Mesothelial cell of epicardium (in vitro differentiated cells): ENCODE measurements at regions not wholly inside any gene's neighbourhood (a gene's known extent, or its start where the extent isn't known, plus 50 kb on each side); places are given as distances from the start of the nearest gene placed in this dataset.

Source experiments
- DNase-seq, 2 experiments: peaks; one replicate each; pipeline ENCODE4 v3.0.0; 2021; ENCODE audit warnings: low spot score in 2 of 2; ENCODE audit not compliant: unreplicated experiment in 2 of 2
- H3K27ac Mint-ChIP-seq: 2 replicates; pipeline ENCODE4 v1.8.0; 2021; ENCODE audit warnings: mixed read lengths
- H3K27me3 Mint-ChIP-seq: 2 replicates; pipeline ENCODE4 v1.8.0; 2021; ENCODE audit warnings: low read depth, mixed read lengths
- H3K36me3 Mint-ChIP-seq: 2 replicates; pipeline ENCODE4 v1.8.0; 2021; ENCODE audit warnings: mixed read lengths
- H3K4me1 Mint-ChIP-seq: 2 replicates; pipeline ENCODE4 v1.8.0; 2021; ENCODE audit warnings: mixed read lengths
- H3K4me3 Mint-ChIP-seq: 2 replicates; pipeline ENCODE4 v1.8.0; 2021; ENCODE audit warnings: mild to moderate bottlenecking, moderate library complexity, mixed read lengths
- H3K9me3 Mint-ChIP-seq: 2 replicates; pipeline ENCODE4 v1.8.0; 2021; ENCODE audit warnings: mixed read lengths
- TF ChIP-seq, protein P1 (sequence below): fragments of 200-600 bp; sonication (generic); IDR thresholded peaks from one replicate; pipeline ENCODE4 v1.5.0; 2021; ENCODE audit warnings: antibody characterized with exemption; ENCODE audit not compliant: unreplicated experiment

DNA sequence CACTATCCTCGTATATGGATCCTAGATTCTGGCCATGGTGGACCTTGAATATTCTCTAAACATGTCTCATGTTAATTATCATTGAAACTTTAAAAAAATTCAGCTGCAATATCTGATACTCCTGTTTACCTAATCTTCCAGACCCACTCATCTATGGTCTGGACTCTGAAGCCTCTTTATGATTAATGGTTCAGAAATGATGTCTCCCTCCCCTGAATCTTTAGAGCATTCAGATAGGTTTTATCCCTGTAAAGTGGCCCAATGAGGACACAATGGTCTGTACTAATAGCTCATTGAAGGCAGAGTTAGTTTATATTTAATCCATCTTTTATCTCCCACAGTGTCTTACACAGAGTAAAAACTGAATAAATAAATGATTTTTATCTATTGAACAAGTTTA is 53.0 kb upstream of the DUSP10 start:
- H3K36me3 Mint-ChIP-seq, result no peaks in the 10 kb centered on the region
- H3K27ac Mint-ChIP-seq, result no peak overlapping the region
- no peak overlapping the region for H3K4me3 Mint-ChIP-seq
- DNase-seq, result no peak
- no peaks in the 10 kb centered on the region for H3K4me1 Mint-ChIP-seq
- peaks cover 14% of the 10 kb centered on the region for H3K9me3 Mint-ChIP-seq
- H3K27me3 Mint-ChIP-seq, result peaks cover 2% of the 10 kb centered on the region
- TF ChIP-seq, protein P1, sequence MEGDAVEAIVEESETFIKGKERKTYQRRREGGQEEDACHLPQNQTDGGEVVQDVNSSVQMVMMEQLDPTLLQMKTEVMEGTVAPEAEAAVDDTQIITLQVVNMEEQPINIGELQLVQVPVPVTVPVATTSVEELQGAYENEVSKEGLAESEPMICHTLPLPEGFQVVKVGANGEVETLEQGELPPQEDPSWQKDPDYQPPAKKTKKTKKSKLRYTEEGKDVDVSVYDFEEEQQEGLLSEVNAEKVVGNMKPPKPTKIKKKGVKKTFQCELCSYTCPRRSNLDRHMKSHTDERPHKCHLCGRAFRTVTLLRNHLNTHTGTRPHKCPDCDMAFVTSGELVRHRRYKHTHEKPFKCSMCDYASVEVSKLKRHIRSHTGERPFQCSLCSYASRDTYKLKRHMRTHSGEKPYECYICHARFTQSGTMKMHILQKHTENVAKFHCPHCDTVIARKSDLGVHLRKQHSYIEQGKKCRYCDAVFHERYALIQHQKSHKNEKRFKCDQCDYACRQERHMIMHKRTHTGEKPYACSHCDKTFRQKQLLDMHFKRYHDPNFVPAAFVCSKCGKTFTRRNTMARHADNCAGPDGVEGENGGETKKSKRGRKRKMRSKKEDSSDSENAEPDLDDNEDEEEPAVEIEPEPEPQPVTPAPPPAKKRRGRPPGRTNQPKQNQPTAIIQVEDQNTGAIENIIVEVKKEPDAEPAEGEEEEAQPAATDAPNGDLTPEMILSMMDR, result no peak

DNA sequence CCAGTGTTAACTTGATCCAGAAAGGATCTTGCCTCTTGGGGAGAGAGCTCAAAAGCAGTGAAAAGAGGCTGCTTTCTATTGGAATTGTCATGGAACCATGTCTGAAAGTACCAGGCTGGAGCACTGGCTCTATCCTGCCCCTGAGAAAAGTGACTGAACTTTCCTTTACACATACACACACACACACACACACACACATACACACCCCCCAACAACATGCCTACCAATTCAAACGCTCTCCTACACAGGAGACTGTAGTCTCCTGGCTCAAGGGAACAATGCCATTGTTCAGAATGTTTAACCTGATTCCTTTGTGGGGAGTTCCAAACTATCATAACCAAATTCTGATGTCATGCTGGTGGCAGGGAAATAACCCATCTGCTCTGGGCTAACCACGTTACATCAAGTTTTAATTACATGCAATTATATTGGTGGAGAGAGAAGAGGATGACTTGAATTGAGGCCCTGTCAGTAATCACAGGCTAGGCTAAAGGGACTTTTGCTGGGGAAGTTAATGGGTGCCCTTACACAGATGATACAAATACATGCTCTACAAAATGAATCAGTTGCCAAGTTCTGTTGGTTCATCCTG is 52.3 kb upstream of the DUSP10 start:
- Mint-ChIP-seq H3K27me3 (peaks cover 2% of the 10 kb centered on the region), H3K9me3 (peaks cover 7% of the 10 kb centered on the region), H3K27ac (no peak overlapping the region), H3K4me1 (no peaks in the 10 kb centered on the region), H3K36me3 (no peaks in the 10 kb centered on the region), H3K4me3 (no peak overlapping the region)
- DNase-seq, result no peak
- TF ChIP-seq, protein P1, result no peak

DNA sequence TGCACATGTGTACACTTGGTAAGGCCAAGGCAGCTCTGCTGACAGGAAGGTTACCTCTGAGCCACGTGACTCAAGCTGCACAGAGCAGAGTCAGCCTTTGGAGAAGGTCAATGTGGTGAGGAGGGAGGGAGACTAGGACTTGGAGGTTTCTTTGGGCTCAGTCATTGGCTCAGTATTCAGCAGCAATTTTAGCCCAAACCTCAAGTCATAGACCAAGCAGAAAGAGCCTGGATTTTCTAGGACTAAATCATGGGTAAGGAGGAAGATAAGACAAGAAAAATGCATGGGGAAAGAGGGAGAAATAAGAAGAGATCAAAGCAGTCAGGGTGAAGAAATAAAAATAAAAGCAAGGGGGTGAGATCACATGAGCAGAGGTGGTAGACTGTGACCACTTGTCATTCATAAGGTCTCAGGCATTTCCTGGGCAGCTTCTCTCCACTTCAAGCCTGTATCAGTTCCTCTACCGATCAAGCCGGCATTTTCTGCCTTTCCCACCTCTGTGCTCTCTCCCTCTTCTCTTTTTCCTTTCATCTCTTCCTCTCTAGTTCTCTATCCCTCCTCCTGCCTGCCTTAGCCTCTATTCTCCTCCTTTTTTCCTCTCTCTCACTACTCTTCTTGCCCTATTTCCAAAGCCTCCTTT is 51.7 kb upstream of the DUSP10 start:
- Mint-ChIP-seq H3K4me3 (no peak overlapping the region), H3K9me3 (peaks cover 6% of the 10 kb centered on the region), H3K4me1 (no peaks in the 10 kb centered on the region), H3K27ac (no peak overlapping the region), H3K36me3 (no peaks in the 10 kb centered on the region), H3K27me3 (peaks cover 2% of the 10 kb centered on the region)
- DNase-seq, result no peak
- TF ChIP-seq, protein P1, result no peak

DNA sequence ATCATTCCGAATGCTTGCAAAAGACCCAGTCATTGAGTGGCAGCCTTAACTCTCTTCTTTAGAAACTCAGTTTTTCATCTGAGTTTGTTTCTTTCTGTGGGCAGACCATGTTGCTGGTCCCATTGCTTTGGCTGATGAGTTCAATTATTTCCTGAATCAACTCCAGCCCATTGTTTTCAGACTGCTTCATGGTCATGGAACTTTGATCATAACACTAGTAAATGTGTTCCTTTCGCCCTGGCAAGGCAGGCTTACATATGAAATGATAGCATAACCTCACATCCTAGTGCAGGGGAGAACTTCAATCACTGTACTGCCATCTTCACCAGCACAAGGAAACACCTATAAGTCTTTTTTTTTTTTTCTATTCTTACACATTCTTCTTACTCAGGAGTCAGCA is 50.0 kb upstream of the DUSP10 start:
- H3K27me3 Mint-ChIP-seq, result peaks cover 2% of the 10 kb centered on the region
- no peaks in the 10 kb centered on the region for H3K4me1 Mint-ChIP-seq
- H3K36me3 Mint-ChIP-seq, result no peaks in the 10 kb centered on the region
- TF ChIP-seq, protein P1, result no peak
- H3K4me3 Mint-ChIP-seq, result no peak overlapping the region
- no peak overlapping the region for H3K27ac Mint-ChIP-seq
- H3K9me3 Mint-ChIP-seq, result peaks cover 6% of the 10 kb centered on the region
- DNase-seq, result no peak
